ENCODE measurements at regions not wholly inside any gene's neighbourhood (a gene's known extent, or its start where the extent isn't known, plus 50 kb on each side); places are given as distances from the start of the nearest gene placed in this dataset.

DNA sequence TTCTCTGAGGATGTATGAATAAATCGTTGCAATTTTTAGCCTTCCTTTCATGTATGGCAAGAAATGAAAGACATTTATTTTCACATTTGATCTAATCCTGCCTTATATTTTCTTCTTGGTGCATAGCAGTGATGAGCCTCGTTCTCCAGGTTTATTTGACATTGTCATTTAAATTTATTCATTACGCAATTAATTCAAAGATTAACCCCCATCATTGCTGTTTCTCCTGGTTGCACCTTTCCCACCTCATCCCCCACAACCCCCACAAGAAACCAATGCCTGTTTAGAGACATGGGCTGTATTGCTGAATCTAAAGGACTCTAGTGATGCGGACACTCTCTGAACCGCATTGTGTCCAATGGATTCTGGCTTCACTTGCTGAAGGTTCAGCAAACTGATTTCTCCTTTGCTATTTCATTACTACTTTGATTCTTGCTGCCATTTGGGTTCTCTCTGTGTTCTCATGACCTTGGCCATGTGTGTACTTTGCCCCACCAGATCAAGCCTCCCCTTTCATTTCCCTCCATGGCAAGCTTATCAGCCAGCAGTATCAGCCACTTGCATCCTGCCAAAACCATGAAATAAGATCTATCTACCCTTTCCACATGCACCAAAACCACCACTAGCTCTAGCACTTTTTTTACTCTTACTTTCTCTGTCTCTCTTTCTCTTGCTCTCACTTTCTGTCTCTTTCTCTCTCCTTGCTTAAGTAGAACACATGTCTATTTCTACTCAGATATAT lies 382.7 kb downstream of the GBE1 start:
- TF ChIP-seq, protein P1, sequence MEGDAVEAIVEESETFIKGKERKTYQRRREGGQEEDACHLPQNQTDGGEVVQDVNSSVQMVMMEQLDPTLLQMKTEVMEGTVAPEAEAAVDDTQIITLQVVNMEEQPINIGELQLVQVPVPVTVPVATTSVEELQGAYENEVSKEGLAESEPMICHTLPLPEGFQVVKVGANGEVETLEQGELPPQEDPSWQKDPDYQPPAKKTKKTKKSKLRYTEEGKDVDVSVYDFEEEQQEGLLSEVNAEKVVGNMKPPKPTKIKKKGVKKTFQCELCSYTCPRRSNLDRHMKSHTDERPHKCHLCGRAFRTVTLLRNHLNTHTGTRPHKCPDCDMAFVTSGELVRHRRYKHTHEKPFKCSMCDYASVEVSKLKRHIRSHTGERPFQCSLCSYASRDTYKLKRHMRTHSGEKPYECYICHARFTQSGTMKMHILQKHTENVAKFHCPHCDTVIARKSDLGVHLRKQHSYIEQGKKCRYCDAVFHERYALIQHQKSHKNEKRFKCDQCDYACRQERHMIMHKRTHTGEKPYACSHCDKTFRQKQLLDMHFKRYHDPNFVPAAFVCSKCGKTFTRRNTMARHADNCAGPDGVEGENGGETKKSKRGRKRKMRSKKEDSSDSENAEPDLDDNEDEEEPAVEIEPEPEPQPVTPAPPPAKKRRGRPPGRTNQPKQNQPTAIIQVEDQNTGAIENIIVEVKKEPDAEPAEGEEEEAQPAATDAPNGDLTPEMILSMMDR (IDR thresholded peaks at IDR 0.05), result no peak
- TF ChIP-seq POLR2A (IDR thresholded peaks at IDR 0.05), result no peak
- TF ChIP-seq POLR2AphosphoS5 (IDR thresholded peaks at IDR 0.05), result no peak

Measured in prostate gland (tissue), 2 donors.